H54 (cell line): ENCODE measurements at regions not wholly inside any gene's neighbourhood (a gene's known extent, or its start where the extent isn't known, plus 50 kb on each side); places are given as distances from the start of the nearest gene placed in this dataset.

Experiments
- DNase-seq: peaks from one replicate; pipeline ENCODE4 v3.0.0; 2011; ENCODE audit warnings: low spot score, mixed read lengths; ENCODE audit not compliant: insufficient read length
- FAIRE-seq: peaks from 3 replicates; lab custom pipeline; 2011; peaks lifted over from hg19 to GRCh38; lab: Jason Lieb, UNC
- POLR2A ChIP-seq: IDR thresholded peaks from 2 replicates; pipeline ENCODE4 v1.6.1; 2011; ENCODE audit warnings: low read depth, mild to moderate bottlenecking, low read length

- DNase-seq (no peak), FAIRE-seq (no peak)
- no peak for TF ChIP-seq POLR2A
These were observed 113.5 kb downstream of the RIPK4 start for GRCh38 chr21:41653243-41653953.

DNA sequence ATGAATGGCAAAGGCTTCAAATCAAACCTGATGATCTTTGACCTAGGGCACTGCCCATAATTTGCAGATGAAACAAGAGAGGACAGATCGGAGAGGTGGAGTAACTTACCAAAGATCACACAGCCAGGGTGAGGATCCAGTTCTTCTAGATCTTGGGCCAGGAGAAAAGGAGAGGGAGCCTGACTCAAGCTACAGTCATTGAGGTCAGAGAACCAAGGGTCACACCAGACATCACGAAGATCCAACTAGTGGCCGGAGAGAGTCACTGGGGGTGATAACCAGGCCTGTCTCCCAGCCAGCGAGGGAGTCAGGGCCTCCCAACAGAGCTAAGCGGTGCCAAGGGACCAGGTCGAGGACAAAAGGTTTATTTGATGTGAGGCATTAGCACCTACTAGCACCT, 115.0 kb downstream of the RIPK4 start:
- no peak for DNase-seq
- FAIRE-seq = no peak

DNA sequence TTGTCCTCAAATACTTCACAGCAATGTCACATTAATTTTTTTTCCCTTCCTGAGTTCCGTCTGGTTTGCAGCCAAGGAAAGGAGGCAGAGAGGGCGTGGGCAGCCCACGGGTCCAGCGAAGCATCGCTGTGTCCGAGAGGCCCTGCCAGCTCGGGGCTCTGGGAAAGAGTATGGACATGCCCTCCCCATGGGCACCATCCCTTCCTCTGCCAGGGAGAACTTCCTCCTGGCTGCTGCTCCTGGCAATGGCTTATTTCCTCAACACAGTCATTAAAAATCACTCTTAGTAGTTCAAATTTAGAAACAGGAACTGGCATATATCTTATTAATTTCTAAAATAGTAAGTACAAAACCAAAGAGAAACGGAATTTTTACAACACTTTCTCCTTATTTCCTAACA, 115.4 kb downstream of the RIPK4 start:
- FAIRE-seq (no peak), DNase-seq (no peak)
- TF ChIP-seq POLR2A = no peak

More for the DNA sequence above, 115.0 kb downstream of the RIPK4 start:
- no peak for TF ChIP-seq POLR2A

DNA sequence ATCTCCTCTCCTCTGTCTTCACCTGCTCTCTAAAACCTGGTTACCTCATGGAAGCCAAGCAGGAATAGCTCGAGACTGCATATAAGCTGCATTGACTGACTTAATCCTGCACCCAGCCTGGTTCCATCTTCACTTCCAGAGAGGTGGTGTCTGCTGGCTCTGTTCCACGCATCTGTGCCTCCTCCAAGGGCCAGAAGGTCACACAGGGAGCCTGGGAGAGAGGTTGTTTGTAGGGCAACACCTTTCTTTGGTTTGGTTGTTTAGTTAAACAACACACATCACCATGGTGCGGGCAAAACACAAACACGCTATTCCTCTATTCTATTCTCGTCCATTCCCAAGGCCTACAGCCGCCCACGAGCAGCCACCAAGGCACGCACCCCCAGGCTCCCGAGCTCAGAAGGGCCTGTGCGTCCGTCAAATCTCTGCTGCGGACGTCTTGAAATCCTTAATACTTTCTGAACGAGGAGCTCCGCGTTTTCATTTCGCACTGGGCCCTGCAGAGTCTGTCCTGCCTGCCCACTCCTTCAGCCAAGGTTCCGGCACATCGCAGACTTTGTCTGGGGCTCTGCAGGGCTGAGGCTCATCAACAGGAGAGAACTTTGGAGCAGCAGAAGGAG, 116.2 kb downstream of the RIPK4 start:
- no peak for DNase-seq
- TF ChIP-seq POLR2A = no peak

DNA sequence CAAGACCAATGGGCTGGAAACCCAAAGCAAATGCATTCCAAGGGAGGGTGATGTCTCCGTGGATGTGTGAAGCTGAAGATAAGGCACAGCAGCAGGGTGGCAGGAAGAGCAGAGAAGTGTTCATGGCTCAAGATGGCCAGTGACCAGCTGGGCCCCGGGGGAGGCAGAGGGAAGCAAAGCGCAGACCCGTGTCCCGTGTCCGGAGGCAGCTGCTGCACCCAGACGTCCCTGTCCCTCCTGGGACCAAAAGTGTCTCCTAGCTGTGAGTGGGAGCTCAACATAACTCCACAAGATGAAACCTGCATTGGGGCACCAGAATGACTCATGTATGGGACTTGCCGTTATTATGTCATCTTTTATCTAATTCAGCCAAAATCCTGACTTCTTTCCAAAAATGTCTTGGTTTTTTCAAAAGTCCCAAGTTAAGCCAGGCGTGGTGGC, 118.2 kb downstream of the RIPK4 start:
- no peak for TF ChIP-seq POLR2A
- no peak for FAIRE-seq
- peak; percentile 43 for DNase-seq

More for the DNA sequence above, 116.2 kb downstream of the RIPK4 start:
- no peak for FAIRE-seq

DNA sequence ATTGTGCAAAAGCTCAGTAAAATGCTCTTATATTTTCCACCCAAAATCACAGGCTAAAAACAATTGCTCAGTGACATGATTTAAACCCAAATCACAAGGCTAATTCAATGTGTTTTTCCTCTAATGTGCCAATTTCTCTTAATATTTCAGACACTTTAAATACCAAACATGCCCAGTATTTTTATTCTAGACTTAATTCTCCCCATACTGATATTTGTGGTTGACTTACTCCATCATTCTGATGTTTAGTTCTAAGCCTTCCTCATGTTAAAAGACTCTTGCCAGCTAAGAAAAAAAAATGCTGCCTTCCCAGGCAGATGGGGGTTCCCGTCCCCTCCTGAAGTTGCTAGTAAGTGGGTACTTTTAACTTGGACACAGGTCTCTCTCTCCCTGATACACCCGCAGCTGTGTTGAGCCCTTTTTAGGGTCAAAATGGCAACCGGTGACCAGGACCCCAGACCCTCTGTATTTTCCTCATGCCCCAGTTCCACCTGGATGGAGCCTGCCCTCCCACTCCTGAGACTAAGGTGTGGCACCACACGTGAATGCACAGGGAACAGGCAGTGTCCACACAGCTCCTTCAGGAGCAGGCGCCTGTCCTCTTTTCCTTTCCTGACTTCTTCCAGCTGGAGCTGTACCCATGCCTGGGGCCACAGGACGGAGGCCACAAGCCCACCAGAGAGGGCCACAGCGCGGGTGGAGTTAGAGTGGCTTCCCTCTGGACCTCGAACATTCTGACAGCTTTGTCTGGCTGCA, 118.9 kb downstream of the RIPK4 start:
- TF ChIP-seq POLR2A = no peak
- FAIRE-seq = no peak
- no peak for DNase-seq

DNA sequence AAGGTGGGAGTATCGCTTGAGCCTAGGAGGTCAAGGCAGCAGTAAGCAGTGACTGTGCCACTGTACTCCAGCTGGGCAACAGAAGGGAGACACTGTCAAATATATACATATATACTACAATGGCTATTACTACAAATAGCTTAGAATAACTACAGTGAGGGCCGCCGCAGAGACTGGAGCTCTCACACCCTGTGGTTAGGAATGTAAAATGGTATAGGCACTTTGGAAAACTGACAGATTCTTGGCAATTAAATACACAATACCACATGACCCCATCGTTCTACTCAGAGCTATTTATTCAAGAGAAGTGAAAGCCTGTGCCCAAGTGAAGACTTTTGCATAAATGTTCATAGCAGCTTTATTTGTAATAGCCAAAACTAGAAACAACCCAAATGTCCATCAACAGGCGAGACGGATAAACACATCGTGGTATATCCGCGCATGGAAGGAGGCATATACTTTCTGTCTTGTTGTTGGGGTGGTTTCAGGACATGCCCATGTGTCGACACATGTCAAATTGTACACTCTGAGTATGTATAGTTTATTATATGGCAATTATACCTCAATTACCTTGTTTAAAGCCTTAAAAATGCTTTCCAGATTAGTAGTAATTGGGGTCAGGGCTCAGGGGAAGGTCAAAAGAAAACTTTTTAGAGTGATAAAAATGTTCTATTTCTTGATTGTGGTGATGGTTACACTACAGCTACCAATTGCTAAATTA, 123.4 kb downstream of the RIPK4 start:
- no peak for TF ChIP-seq POLR2A
- no peak for FAIRE-seq
- no peak for DNase-seq

DNA sequence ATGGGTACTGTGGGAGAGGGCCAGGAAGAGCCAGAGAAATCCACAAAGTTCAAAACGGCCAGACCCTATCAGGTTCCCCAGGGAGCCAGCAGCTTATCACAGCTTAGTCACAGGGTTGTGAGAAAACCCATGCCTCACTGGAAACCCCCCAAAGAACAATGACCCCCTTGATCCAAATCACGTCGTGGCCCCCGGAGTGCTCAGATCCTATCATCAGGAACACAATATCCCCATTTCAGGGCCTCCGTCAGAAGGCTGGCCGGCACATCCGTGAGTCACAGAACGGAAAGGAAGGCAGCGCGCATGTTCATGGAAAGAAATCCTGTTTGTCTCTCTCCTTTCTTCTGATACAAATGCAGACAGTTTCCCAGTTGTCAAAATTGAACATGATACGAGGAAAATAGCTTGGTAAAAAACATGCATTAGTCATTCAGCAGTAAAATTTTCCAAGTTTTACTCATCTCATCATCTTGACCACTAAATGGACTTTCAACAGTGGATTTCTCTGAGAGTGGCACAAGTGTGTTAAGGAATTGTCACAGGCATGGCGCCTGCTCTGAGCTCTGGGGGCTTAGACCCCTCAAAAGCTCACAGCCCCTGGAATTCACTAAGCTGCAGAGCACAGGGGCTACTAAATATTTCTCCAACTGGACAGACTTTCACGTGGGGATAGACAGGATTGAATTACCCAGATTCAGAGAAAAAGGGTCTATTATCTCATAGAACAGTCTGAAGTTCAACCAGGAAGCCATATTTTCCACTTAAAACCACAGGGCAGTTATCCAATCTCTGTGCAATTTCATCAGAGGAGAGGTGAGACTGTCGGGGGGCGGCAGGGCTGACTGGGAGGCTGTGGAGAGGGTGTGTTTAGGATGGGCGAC, 124.8 kb downstream of the RIPK4 start:
- FAIRE-seq = peak; percentile 60
- TF ChIP-seq POLR2A = peak; percentile 35; the same call in 1 of the 2 replicates
- DNase-seq = peak; percentile 87

DNA sequence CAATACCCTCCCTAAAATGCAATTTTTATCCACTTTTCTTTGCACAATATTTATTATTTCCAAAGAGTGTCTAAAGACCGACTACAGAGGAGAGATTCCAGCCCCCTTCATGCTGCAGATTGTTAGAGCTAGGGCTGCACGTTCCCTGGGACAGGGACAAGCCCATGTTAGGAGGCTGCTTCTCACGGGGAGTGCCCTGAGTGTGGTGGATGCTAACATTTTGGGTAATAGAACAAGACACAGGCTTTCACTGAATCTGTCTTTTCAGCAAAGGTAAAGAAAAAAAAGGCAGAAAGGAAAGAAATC, 125.4 kb downstream of the RIPK4 start:
- TF ChIP-seq POLR2A = no peak
- FAIRE-seq (no peak), DNase-seq (no peak)

GRCh38 chr21:41640748-41641509, 125.9 kb downstream of the RIPK4 start:
- FAIRE-seq = no peak
- peak; percentile 50 for DNase-seq
- no peak for TF ChIP-seq POLR2A

- no peak for FAIRE-seq
- no peak for DNase-seq
- no peak for TF ChIP-seq POLR2A
These were observed 127.1 kb downstream of the RIPK4 start for GRCh38 chr21:41639766-41640165.

DNA sequence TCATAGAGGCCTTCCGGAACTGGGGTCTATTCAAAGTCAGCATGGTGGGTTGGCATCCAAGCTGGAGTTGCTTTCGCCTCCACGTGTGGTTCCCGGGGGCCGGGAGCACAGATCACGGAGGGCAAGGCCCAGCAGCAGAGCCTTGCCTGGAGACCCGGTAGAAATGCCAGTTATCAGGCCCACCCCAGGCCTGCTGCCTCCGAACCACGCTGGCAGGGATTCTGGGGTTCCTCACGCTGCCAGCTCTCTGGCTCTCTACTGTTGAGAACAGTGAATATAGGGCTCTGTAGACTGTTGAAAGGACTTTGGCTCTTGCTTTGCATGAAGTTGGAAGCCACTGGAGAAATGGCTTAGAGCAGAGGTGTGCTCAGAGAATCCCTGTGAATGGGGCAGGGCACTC, 127.5 kb downstream of the RIPK4 start:
- DNase-seq = no peak
- no peak for FAIRE-seq
- no peak for TF ChIP-seq POLR2A
